Pancreas (tissue), 10 donors: ENCODE measurements at regions not wholly inside any gene's neighbourhood (a gene's known extent, or its start where the extent isn't known, plus 50 kb on each side); places are given as distances from the start of the nearest gene placed in this dataset.

ENCODE experiments used
- ATAC-seq, 4 donors: fragments of 200-7000 bp; cut with Tn5 transposase; one replicate each; pipeline versions ENCODE4 v1.8.0 to v1.9.1; 2020; ENCODE audit warnings: mild to moderate bottlenecking in 4 of 4, moderate library complexity in 4 of 4
- DNase-seq, 6 donors: peaks; one replicate each; pipeline ENCODE4 v3.0.0-alpha.2; 2020
- FAIRE-seq: peaks from 2 replicates; lab custom pipeline; 2012; peaks lifted over from hg19 to GRCh38; lab: Jason Lieb, UNC
- H3K27ac ChIP-seq, 4 donors: fragments of 200-600 bp; sonication (generic); 1 replicate in 3 of 4; 2 replicates in 1 of 4; pipeline versions ENCODE4 v1.5.0 to v1.8.0; 2020
- H3K27me3 ChIP-seq, 4 donors: fragments of 200-600 bp; one replicate each; pipeline ENCODE4 v1.8.0; 2021
- H3K36me3 ChIP-seq, 3 donors: fragments of 200-600 bp; sonication (generic) in 1 of 3; one replicate each; pipeline versions ENCODE4 v1.5.0 to v1.8.0; 2020 to 2021
- H3K4me1 ChIP-seq, 3 donors: fragments of 200-600 bp; one replicate each; pipeline ENCODE4 v1.8.0; 2021
- H3K4me3 ChIP-seq, 4 donors: fragments of 200-600 bp; sonication (generic) in 2 of 4; one replicate each; pipeline versions ENCODE4 v1.5.0 to v1.8.0; 2020 to 2021
- H3K9me3 ChIP-seq, 4 donors: fragments of 200-600 bp; one replicate each; pipeline ENCODE4 v1.8.0; 2021
- CTCF ChIP-seq, 4 donors: fragments of 200-600 bp; sonication (generic) in 3 of 4; IDR thresholded peaks; one replicate each; pipeline versions ENCODE4 v1.5.0 to v1.8.0; 2021; ENCODE audit warnings: antibody characterized with exemption in 4 of 4
- WGBS, 2 donors: extraction: QIAGEN DNeasy Blood & Tissue Kit; methylation state at CpG; one replicate each; pipeline ENCODE4 v1.1.7; 2013; 5-methylcytosine and 5-hydroxymethylcytosine counted together
- intact Hi-C, 3 donors: fragments of 100-400 bp; cut with DNase I; formaldehyde crosslinking; loops; one replicate each; pipeline versions ENCODE4 v1.11.1 to v1.14.2; 2022
- donor health status: healthy with polysubstance abuse.
- donor health status: DM: no; HTN: no; CAD: no; lungs with moderate emphysema.
- donor health status: DM: no; HTN: no; CAD: no.
- donor health status: control.
- donor health status: control.
- donor health status: Bipolar disorder and iron deficiency.
- donor health status: DM: yes; HTN: yes; CAD: no.
- donor health status: DM: no; HTN: no; CAD: no.
- donor health status: DM: no; HTN: no; CAD: no.
- donor health status: DM: yes; HTN: yes; CAD: no.

GRCh38 chr3:137420198-137420995 is 343.7 kb upstream of the SOX14 start:
- Histone ChIP-seq H3K4me3 (no peak overlapping the region), H3K27ac (no peak overlapping the region), H3K4me1 (no peaks in the 10 kb centered on the region), H3K27me3 (no peaks in the 10 kb centered on the region), H3K9me3 (no peaks in the 10 kb centered on the region), H3K36me3 (no peaks in the 10 kb centered on the region)
- TF ChIP-seq CTCF (IDR thresholded peaks at IDR 0.05) = no peak
- 71 to 84% methylated on average over 4 of the region's 4 CpGs for WGBS, 2 donors
- no peak for FAIRE-seq
- ATAC-seq = no peak
- intact Hi-C loops = no loop called here
- DNase-seq = peak in 1 of 6 donors; percentile 22

GRCh38 chr3:137438561-137438960 is 325.6 kb upstream of the SOX14 start:
- no peak overlapping the region for H3K27ac ChIP-seq
- DNase-seq (no peak), ATAC-seq (no peak), FAIRE-seq (no peak)
- no peak for TF ChIP-seq CTCF (IDR thresholded peaks at IDR 0.05)
- H3K27me3 ChIP-seq = no peaks in the 10 kb centered on the region
- intact Hi-C loops = no loop called here
- H3K4me3 ChIP-seq = no peak overlapping the region
- no peaks in the 10 kb centered on the region for H3K9me3 ChIP-seq
- H3K36me3 ChIP-seq = no peaks in the 10 kb centered on the region
- H3K4me1 ChIP-seq = no peaks in the 10 kb centered on the region

GRCh38 chr3:137460944-137461343 is 303.2 kb upstream of the SOX14 start:
- no peak for FAIRE-seq
- no peak for DNase-seq
- Histone ChIP-seq H3K9me3 (no peaks in the 10 kb centered on the region), H3K27me3 (no peaks in the 10 kb centered on the region), H3K4me3 (no peak overlapping the region), H3K36me3 (no peaks in the 10 kb centered on the region), H3K4me1 (no peaks in the 10 kb centered on the region), H3K27ac (no peak overlapping the region)
- no peak for TF ChIP-seq CTCF (IDR thresholded peaks at IDR 0.05)
- WGBS, 2 donors = 81 to 82% methylated on average over 4 of the region's 4 CpGs
- intact Hi-C loops = no loop called here
- no peak for ATAC-seq

- TF ChIP-seq CTCF (IDR thresholded peaks at IDR 0.05) = no peak
- Histone ChIP-seq H3K36me3 (no peaks in the 10 kb centered on the region), H3K4me3 (no peak overlapping the region), H3K9me3 (no peaks in the 10 kb centered on the region), H3K27ac (no peak overlapping the region), H3K4me1 (no peaks in the 10 kb centered on the region), H3K27me3 (no peaks in the 10 kb centered on the region)
- intact Hi-C loops = no loop called here
- ATAC-seq (no peak), FAIRE-seq (no peak), DNase-seq (no peak)
- WGBS, 2 donors = 70 to 86% methylated on average over 5 of the region's 5 CpGs
Observed at GRCh38 chr3:137463131-137463530, 301.0 kb upstream of the SOX14 start.

GRCh38 chr3:137464341-137464740 is 299.8 kb upstream of the SOX14 start:
- Histone ChIP-seq H3K36me3 (no peaks in the 10 kb centered on the region), H3K4me1 (no peaks in the 10 kb centered on the region), H3K4me3 (no peak overlapping the region), H3K27me3 (no peaks in the 10 kb centered on the region), H3K27ac (no peak overlapping the region), H3K9me3 (no peaks in the 10 kb centered on the region)
- no peak for ATAC-seq
- 30 to 45% methylated on average over 4 of the region's 4 CpGs for WGBS, 2 donors
- intact Hi-C loops = no loop called here
- DNase-seq = no peak
- TF ChIP-seq CTCF (IDR thresholded peaks at IDR 0.05) = no peak
- no peak for FAIRE-seq
